Smooth muscle cell (in vitro differentiated cells): ENCODE measurements at regions not wholly inside any gene's neighbourhood (a gene's known extent, or its start where the extent isn't known, plus 50 kb on each side); places are given as distances from the start of the nearest gene placed in this dataset.
A peak's percentile ranks its signal among the peaks of the same experiment; 100 is the strongest.

ENCODE experiments used
- DNase-seq: peaks from one replicate; lab custom pipeline; 2025; ENCODE audit not compliant: unreplicated experiment; lab: John Stamatoyannopoulos, UW
- H2AFZ ChIP-seq: fragments of 200-600 bp; sonication (generic); 2 replicates; pipeline ENCODE4 v1.6.0; 2016; ENCODE audit warnings: antibody characterized with exemption, low read depth, mild to moderate bottlenecking
- H3F3A ChIP-seq: fragments of 200-600 bp; sonication (generic); 2 replicates; pipeline ENCODE4 v1.6.0; 2017; ENCODE audit warnings: antibody characterized with exemption, low read depth
- H3K27ac ChIP-seq: fragments of 200-600 bp; sonication (generic); 2 replicates; pipeline ENCODE4 v1.5.1; 2016; ENCODE audit warnings: low read depth, mild to moderate bottlenecking
- H3K27me3 ChIP-seq: fragments of 200-600 bp; sonication (generic); 2 replicates; pipeline ENCODE4 v1.6.1; 2016; ENCODE audit warnings: low read depth, mild to moderate bottlenecking
- H3K36me3 ChIP-seq: fragments of 200-600 bp; sonication (generic); 2 replicates; pipeline ENCODE4 v1.5.1; 2016; ENCODE audit warnings: low read depth
- H3K4me1 ChIP-seq: fragments of 200-600 bp; sonication (generic); 2 replicates; pipeline ENCODE4 v1.5.1; 2016; ENCODE audit warnings: low read depth
- H3K4me2 ChIP-seq: fragments of 200-600 bp; sonication (generic); 2 replicates; pipeline ENCODE4 v1.6.0; 2016; ENCODE audit warnings: mild to moderate bottlenecking
- H3K4me3 ChIP-seq: fragments of 200-600 bp; sonication (generic); 2 replicates; pipeline ENCODE4 v1.5.1; 2016; ENCODE audit warnings: mild to moderate bottlenecking
- H3K79me2 ChIP-seq: fragments of 200-600 bp; sonication (generic); 2 replicates; pipeline ENCODE4 v1.6.0; 2016; ENCODE audit warnings: low read depth, mild to moderate bottlenecking
- H3K9ac ChIP-seq: fragments of 200-600 bp; sonication (generic); 2 replicates; pipeline ENCODE4 v1.6.0; 2016; ENCODE audit warnings: low read depth
- H3K9me3 ChIP-seq: fragments of 200-600 bp; sonication (generic); replicated peaks from 2 replicates; pipeline ENCODE4 v1.5.1; 2016; ENCODE audit warnings: low read depth
- H4K20me1 ChIP-seq: fragments of 200-600 bp; sonication (generic); 2 replicates; pipeline ENCODE4 v1.6.0; 2016; ENCODE audit warnings: low read depth
- WGBS: methylation state at CpG from one replicate; pipeline ENCODE4 v1.1.7; 2016; ENCODE audit warnings: low lambda C conversion rate; 5-methylcytosine and 5-hydroxymethylcytosine counted together
- TF ChIP-seq, protein P1 (sequence below): fragments of 200-600 bp; sonication (generic); IDR thresholded peaks from 2 replicates; pipeline ENCODE4 v1.5.1; 2017; ENCODE audit warnings: borderline replicate concordance, mild to moderate bottlenecking, antibody characterized with exemption; ENCODE audit not compliant: insufficient read depth, poor library complexity, severe bottlenecking

DNA sequence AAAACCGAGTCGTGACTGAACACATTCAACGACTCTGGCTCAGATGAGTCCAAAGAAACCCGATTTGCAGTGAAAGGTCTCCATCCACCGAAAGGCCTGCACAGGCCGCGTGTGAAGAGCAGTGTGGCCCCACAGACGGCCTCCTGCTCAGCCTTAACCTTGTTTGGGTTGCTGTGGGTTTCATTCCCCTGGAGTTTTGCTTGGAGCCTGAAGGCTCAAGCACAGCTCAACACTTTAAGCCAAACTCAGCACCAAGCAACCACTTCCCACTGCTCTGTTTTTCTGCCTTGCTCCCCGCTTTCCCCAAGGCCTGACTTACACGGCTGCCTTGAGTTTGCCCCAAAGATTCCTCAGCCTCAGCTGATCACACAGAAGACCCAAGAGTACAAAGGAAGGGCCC lies 398.2 kb upstream of the NFE2L3 start:
- peaks cover 43% of the 10 kb centered on the region for H3K4me1 ChIP-seq
- H3K9me3 ChIP-seq = no peaks in the 10 kb centered on the region
- H4K20me1 ChIP-seq = no peaks in the 10 kb centered on the region
- H3K9ac ChIP-seq = no peak overlapping the region
- WGBS = 79% methylated on average over 10 of the region's 10 CpGs
- no peaks in the 10 kb centered on the region for H3K36me3 ChIP-seq
- TF ChIP-seq, protein P1, sequence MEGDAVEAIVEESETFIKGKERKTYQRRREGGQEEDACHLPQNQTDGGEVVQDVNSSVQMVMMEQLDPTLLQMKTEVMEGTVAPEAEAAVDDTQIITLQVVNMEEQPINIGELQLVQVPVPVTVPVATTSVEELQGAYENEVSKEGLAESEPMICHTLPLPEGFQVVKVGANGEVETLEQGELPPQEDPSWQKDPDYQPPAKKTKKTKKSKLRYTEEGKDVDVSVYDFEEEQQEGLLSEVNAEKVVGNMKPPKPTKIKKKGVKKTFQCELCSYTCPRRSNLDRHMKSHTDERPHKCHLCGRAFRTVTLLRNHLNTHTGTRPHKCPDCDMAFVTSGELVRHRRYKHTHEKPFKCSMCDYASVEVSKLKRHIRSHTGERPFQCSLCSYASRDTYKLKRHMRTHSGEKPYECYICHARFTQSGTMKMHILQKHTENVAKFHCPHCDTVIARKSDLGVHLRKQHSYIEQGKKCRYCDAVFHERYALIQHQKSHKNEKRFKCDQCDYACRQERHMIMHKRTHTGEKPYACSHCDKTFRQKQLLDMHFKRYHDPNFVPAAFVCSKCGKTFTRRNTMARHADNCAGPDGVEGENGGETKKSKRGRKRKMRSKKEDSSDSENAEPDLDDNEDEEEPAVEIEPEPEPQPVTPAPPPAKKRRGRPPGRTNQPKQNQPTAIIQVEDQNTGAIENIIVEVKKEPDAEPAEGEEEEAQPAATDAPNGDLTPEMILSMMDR = no peak
- H3K4me3 ChIP-seq = no peak overlapping the region
- DNase-seq = no peak
- no peaks in the 10 kb centered on the region for H3F3A ChIP-seq
- no peak overlapping the region for H2AFZ ChIP-seq
- H3K4me2 ChIP-seq = peak overlapping the region; percentile 6
- H3K27me3 ChIP-seq = no peaks in the 10 kb centered on the region
- H3K27ac ChIP-seq = peak overlapping the region; percentile 72
- H3K79me2 ChIP-seq = no peaks in the 10 kb centered on the region

DNA sequence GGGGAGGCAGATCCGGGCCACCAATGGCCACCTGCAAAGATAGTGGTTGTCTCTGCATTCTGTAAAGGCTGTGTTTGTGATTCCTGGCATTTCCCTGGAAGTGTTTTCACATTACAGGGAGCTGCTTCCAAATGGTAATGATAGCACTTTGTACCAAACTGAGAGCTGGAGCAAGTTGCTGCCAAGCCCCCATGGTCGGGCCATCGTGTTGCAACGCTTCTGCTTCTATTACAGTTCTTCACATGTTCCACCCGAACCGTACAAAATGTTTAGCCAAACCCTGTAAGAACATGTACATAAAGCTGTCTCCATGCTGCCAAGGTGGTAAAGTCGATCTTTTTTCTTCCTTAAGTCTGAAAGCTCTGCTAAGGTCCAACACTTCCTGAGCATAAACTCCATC lies 397.7 kb upstream of the NFE2L3 start:
- H3K27me3 ChIP-seq = no peaks in the 10 kb centered on the region
- no peak overlapping the region for H3K4me2 ChIP-seq
- no peak overlapping the region for H2AFZ ChIP-seq
- H4K20me1 ChIP-seq = no peaks in the 10 kb centered on the region
- TF ChIP-seq, protein P1 = no peak
- no peaks in the 10 kb centered on the region for H3K79me2 ChIP-seq
- no peaks in the 10 kb centered on the region for H3K36me3 ChIP-seq
- H3K9me3 ChIP-seq = no peaks in the 10 kb centered on the region
- H3K27ac ChIP-seq = no peak overlapping the region
- no peak for DNase-seq
- H3K9ac ChIP-seq = no peak overlapping the region
- 94% methylated on average over 7 of the region's 7 CpGs for WGBS
- H3K4me3 ChIP-seq = no peak overlapping the region
- peaks cover 48% of the 10 kb centered on the region for H3K4me1 ChIP-seq
- no peaks in the 10 kb centered on the region for H3F3A ChIP-seq

DNA sequence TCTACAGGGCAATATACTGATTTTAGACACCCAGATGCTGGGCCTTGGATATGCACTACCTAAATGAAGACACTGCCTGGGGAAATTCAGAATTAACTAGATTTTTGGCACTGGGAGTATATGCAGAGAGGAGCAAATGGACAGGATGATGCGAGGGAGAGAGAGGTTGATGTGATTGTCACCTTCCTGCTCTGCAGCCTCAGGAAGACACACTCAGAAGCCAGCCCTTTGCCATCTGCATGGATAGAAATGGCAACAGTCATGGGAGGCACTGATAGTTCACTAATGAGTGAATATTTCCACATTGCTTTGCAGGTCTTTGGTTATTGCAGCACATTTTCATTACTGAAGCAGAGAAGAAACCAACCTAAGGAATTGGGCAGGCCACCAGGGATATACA lies 397.2 kb upstream of the NFE2L3 start:
- H3K4me3 ChIP-seq = no peak overlapping the region
- no peak for DNase-seq
- peaks cover 52% of the 10 kb centered on the region for H3K4me1 ChIP-seq

DNA sequence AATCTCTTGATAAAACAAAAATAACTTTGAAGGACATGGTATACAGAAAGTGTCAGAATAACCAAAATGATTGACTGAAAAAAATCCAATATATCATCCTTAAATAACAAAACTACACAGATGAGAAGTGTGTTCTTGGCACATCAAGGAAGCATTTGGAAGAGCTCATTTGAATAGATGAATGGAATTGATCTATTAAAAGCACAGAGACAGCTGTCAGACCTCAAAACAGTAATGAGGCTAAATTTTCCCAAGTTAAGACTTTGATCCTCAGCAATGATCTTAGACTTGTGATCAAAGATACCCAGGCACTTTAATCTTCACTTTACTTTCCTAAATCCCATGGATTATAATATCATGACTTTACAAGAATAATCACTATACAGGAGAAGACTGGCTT lies 395.4 kb upstream of the NFE2L3 start:
- Histone ChIP-seq H3K4me2 (peak overlapping the region; percentile 37), H3K27me3 (no peaks in the 10 kb centered on the region), H3K9ac (no peak overlapping the region), H3K27ac (no peak overlapping the region), H3K4me3 (no peak overlapping the region), H4K20me1 (no peaks in the 10 kb centered on the region), H3K4me1 (peaks cover 37% of the 10 kb centered on the region), H3K79me2 (no peaks in the 10 kb centered on the region), H3F3A (no peaks in the 10 kb centered on the region), H3K9me3 (no peaks in the 10 kb centered on the region), H2AFZ (no peak overlapping the region), H3K36me3 (no peaks in the 10 kb centered on the region)
- TF ChIP-seq, protein P1 = no peak
- DNase-seq = no peak

More for the DNA sequence above, 397.2 kb upstream of the NFE2L3 start:
- Histone ChIP-seq H3K9me3 (no peaks in the 10 kb centered on the region), H3K27me3 (no peaks in the 10 kb centered on the region), H3K27ac (no peak overlapping the region), H4K20me1 (no peaks in the 10 kb centered on the region), H3K36me3 (no peaks in the 10 kb centered on the region), H3K4me2 (no peak overlapping the region), H2AFZ (no peak overlapping the region), H3F3A (no peaks in the 10 kb centered on the region), H3K79me2 (no peaks in the 10 kb centered on the region), H3K9ac (no peak overlapping the region)
- TF ChIP-seq, protein P1 = no peak
- WGBS = 96% methylated on average over 1 of the region's 1 CpG
